Osteoblast (primary cell): ENCODE measurements at regions not wholly inside any gene's neighbourhood (a gene's known extent, or its start where the extent isn't known, plus 50 kb on each side); places are given as distances from the start of the nearest gene placed in this dataset.

Experiments used
- DNase-seq: peaks from one replicate; pipeline ENCODE4 v3.0.0; 2011; ENCODE audit warnings: low spot score, mixed read lengths; ENCODE audit not compliant: insufficient read length; ENCODE audit errors: missing footprints
- H2AFZ ChIP-seq: 2 replicates; pipeline ENCODE4 v1.6.0; 2011; ENCODE audit warnings: mild to moderate bottlenecking, low read length
- H3K27ac ChIP-seq: 2 replicates; pipeline ENCODE4 v1.5.1; 2011; ENCODE audit warnings: mild to moderate bottlenecking, low read depth, low read length, moderate library complexity
- H3K27me3 ChIP-seq: 2 replicates; pipeline ENCODE4 v1.6.0; 2012; ENCODE audit warnings: mild to moderate bottlenecking, control low read depth, inconsistent platforms, low read length, moderate library complexity; ENCODE audit not compliant: insufficient read depth
- H3K36me3 ChIP-seq: 2 replicates; pipeline ENCODE4 v1.5.1; 2011; ENCODE audit warnings: mild to moderate bottlenecking, low read length, control low read depth, moderate library complexity; ENCODE audit not compliant: insufficient read depth
- H3K4me1 ChIP-seq: 2 replicates; pipeline ENCODE4 v1.5.1; 2011; ENCODE audit warnings: mild to moderate bottlenecking, low read length, control low read depth, moderate library complexity; ENCODE audit not compliant: insufficient read depth
- H3K4me2 ChIP-seq: 2 replicates; pipeline ENCODE4 v1.6.0; 2011; ENCODE audit warnings: mild to moderate bottlenecking, low read length; ENCODE audit not compliant: insufficient read depth
- H3K4me3 ChIP-seq: fragments of 200-600 bp; sonication (generic); 3 replicates; pipeline ENCODE4 v1.5.1; 2012; ENCODE audit warnings: mild to moderate bottlenecking, low read length, inconsistent platforms; ENCODE audit not compliant: insufficient read depth
- H3K79me2 ChIP-seq: 2 replicates; pipeline ENCODE4 v1.6.0; 2012; ENCODE audit warnings: mild to moderate bottlenecking, low read length, control low read depth, inconsistent platforms; ENCODE audit not compliant: insufficient read depth
- H3K9me3 ChIP-seq: 2 replicates; pipeline ENCODE4 v1.5.1; 2011; ENCODE audit warnings: low read depth, low read length, control low read depth
- H4K20me1 ChIP-seq: 2 replicates; pipeline ENCODE4 v1.6.0; 2012; ENCODE audit warnings: mild to moderate bottlenecking, low read length, control low read depth; ENCODE audit not compliant: insufficient read depth
- TF ChIP-seq, protein P1 (sequence below): IDR thresholded peaks from 2 replicates; pipeline ENCODE4 v1.5.1; 2011; ENCODE audit warnings: mild to moderate bottlenecking, low read depth, low read length, moderate library complexity; ENCODE audit errors: extremely low read depth

DNA sequence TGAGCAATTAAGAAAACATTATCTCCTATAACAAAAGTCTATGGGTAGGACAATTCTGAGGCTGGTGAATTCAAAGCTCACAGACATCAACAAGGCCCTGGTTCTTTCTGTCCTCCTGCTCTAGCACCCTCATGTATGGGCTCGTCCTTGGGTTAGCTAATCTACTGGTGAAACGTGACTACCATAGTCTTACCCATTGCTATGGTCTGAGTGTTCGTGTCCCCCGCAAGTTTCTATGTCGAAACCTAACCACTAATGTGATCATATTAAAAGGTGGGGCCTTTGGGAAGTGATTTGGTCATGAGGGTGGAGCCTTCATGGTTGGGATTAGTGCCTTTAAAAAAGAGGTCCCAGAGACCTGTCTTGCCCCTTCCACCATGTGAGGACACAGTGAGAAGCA is 564.7 kb downstream of the TNS1 start:
- peaks cover 5% of the 10 kb centered on the region for H3K4me1 ChIP-seq
- H3K4me3 ChIP-seq, result no peak overlapping the region
- no peaks in the 10 kb centered on the region for H3K79me2 ChIP-seq
- H3K4me2 ChIP-seq, result no peak overlapping the region
- H4K20me1 ChIP-seq, result no peaks in the 10 kb centered on the region
- H3K27ac ChIP-seq, result no peak overlapping the region
- TF ChIP-seq, protein P1, sequence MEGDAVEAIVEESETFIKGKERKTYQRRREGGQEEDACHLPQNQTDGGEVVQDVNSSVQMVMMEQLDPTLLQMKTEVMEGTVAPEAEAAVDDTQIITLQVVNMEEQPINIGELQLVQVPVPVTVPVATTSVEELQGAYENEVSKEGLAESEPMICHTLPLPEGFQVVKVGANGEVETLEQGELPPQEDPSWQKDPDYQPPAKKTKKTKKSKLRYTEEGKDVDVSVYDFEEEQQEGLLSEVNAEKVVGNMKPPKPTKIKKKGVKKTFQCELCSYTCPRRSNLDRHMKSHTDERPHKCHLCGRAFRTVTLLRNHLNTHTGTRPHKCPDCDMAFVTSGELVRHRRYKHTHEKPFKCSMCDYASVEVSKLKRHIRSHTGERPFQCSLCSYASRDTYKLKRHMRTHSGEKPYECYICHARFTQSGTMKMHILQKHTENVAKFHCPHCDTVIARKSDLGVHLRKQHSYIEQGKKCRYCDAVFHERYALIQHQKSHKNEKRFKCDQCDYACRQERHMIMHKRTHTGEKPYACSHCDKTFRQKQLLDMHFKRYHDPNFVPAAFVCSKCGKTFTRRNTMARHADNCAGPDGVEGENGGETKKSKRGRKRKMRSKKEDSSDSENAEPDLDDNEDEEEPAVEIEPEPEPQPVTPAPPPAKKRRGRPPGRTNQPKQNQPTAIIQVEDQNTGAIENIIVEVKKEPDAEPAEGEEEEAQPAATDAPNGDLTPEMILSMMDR, result no peak
- no peak for DNase-seq
- H3K27me3 ChIP-seq, result no peaks in the 10 kb centered on the region
- H2AFZ ChIP-seq, result no peak overlapping the region
- no peaks in the 10 kb centered on the region for H3K36me3 ChIP-seq
- H3K9me3 ChIP-seq, result no peaks in the 10 kb centered on the region

DNA sequence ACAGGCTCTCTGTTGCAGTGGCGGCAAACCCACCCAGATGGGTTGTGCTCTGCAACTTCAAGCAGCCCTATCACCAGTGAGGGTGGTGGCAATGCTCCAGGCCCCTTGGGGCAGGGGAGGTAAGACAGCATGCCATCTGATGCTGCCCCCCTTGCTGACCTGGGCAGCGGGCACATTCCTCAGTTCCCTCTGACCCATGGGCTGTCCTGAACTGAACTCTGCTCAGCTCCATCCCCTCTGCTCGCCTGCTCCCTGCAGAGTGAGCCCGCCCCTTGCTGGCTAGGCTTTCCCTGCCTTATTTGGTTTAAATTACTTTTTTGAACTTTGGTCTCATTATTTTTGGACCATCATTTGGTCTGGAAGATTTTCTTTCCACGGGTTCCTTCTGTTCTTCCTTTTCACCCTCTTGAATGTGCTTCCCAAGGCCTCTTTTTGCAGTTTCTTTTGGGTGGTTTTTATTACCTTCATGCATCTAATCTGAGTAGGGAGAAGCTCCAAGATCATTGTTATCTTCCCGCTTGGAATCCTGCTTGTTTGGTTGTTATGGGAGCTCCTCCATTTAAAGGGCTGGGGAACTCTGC is 565.4 kb downstream of the TNS1 start:
- no peaks in the 10 kb centered on the region for H4K20me1 ChIP-seq
- no peak overlapping the region for H2AFZ ChIP-seq
- H3K4me2 ChIP-seq, result no peak overlapping the region
- H3K36me3 ChIP-seq, result no peaks in the 10 kb centered on the region
- H3K9me3 ChIP-seq, result no peaks in the 10 kb centered on the region
- H3K79me2 ChIP-seq, result no peaks in the 10 kb centered on the region
- no peak overlapping the region for H3K27ac ChIP-seq
- DNase-seq, result no peak
- peaks cover 5% of the 10 kb centered on the region for H3K4me1 ChIP-seq
- H3K27me3 ChIP-seq, result no peaks in the 10 kb centered on the region
- TF ChIP-seq, protein P1, result no peak
- no peak overlapping the region for H3K4me3 ChIP-seq

DNA sequence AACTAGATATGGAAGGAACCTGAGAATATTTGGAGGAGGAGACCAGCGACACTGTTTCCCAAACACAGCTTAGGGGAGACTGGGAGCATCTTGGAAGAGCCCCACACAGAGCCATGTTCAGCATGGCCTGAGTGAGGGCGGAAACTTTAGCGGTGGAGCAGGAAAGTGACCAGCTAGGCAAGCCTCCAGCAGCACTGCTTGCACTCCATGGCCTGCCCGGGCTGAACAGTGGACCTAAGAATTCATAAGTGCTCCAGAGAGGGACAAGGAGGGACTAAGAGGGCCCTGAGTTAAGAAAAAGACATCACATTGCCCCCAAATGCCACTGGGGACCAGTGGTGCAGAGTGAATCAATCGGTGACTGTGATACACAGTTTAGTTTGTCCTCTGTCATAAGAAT is 566.4 kb downstream of the TNS1 start:
- Histone ChIP-seq H3K4me3 (no peak overlapping the region), H2AFZ (peak overlapping the region; percentile 79), H3K36me3 (no peaks in the 10 kb centered on the region), H3K27ac (no peak overlapping the region), H3K79me2 (no peaks in the 10 kb centered on the region), H3K9me3 (no peaks in the 10 kb centered on the region), H3K4me2 (no peak overlapping the region), H3K4me1 (peaks cover 11% of the 10 kb centered on the region), H3K27me3 (no peaks in the 10 kb centered on the region), H4K20me1 (no peaks in the 10 kb centered on the region)
- TF ChIP-seq, protein P1, result no peak
- no peak for DNase-seq

DNA sequence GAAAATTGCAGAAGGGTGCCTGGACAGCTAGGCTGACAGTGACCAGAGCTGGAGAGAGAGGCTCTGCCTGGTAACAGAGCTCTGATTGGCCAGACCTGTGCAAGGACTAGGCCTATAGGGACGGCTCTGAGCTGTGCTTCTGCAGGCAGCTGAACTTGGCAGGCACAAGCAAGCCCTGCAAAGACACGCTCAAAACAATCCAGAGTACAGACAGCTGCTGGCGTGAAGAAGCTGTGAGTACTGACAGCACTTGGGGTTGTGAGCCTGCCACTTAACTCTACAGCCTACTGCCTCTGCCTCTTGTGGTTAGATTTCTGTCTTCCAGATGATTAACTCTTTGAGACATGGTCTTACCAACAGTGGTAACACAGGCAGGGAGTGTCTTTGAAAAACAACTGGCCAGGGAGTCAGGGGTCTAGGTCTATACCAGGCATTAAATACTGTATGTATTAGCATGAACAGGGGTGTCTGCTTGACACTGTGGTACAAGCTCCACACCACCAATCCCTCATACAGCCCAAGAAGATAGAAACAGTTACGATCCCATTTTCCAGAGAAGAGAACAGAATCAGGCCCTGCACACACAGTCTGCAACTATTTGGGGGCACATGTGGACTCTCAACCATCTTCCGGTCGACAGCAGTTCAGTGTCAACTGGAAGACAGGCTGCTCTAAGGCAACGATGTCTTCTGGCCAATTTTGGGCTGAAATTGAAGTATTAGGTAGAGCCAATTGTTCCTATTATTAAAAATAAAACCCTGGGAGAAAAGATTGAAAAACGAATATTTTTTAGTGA is 568.4 kb downstream of the TNS1 start:
- Histone ChIP-seq H3K27me3 (no peaks in the 10 kb centered on the region), H2AFZ (peak overlapping the region; percentile 58), H3K4me3 (no peak overlapping the region), H3K27ac (no peak overlapping the region), H4K20me1 (no peaks in the 10 kb centered on the region), H3K9me3 (no peaks in the 10 kb centered on the region), H3K79me2 (no peaks in the 10 kb centered on the region), H3K36me3 (no peaks in the 10 kb centered on the region), H3K4me2 (peak overlapping the region; percentile 47), H3K4me1 (peaks cover 19% of the 10 kb centered on the region)
- TF ChIP-seq, protein P1, result no peak
- DNase-seq, result peak; percentile 96
